GM12878 (cell line): ENCODE measurements at regions not wholly inside any gene's neighbourhood (a gene's known extent, or its start where the extent isn't known, plus 50 kb on each side); places are given as distances from the start of the nearest gene placed in this dataset.

Source experiments
- ATF2 ChIP-seq: IDR thresholded peaks from 2 replicates; pipeline ENCODE4 v1.6.1; 2012; ENCODE audit warnings: low read length, inconsistent platforms
- ATF3 ChIP-seq: IDR thresholded peaks from 2 replicates; pipeline ENCODE4 v1.6.1; 2011; ENCODE audit warnings: low read depth, mild to moderate bottlenecking, low read length, moderate library complexity, borderline replicate concordance; ENCODE audit errors: extremely low read depth
- BCL11A ChIP-seq: IDR thresholded peaks from 2 replicates; pipeline ENCODE4 v1.6.1; 2011; ENCODE audit warnings: low read depth, low read length
- CHD1 ChIP-seq: IDR thresholded peaks from 2 replicates; pipeline ENCODE4 v1.6.1; 2012; ENCODE audit warnings: low read depth, low read length, improper control_type of control experiment
- CHD4 ChIP-seq: fragments of 200-600 bp; sonication (generic); IDR thresholded peaks from 2 replicates; pipeline ENCODE4 v1.6.1; 2016; ENCODE audit warnings: mild to moderate bottlenecking
- EP300 ChIP-seq, 2 experiments: fragments of 150-350 bp in 1 of 2; IDR thresholded peaks; 2 replicates each; pipeline ENCODE4 v1.6.1; 2011 to 2012; ENCODE audit warnings: low read depth in 2 of 2, low read length in 2 of 2, borderline replicate concordance in 1 of 2, improper control_type of control experiment in 1 of 2, inconsistent platforms in 1 of 2; ENCODE audit not compliant: control insufficient read depth in 1 of 2
- FOXK2 ChIP-seq: fragments of 450-650 bp; IDR thresholded peaks from 2 replicates; pipeline ENCODE4 v1.6.1; 2017; ENCODE audit warnings: mild to moderate bottlenecking, moderate library complexity
- IKZF2 ChIP-seq, 2 experiments: fragments of 450-650 bp; IDR thresholded peaks; 2 replicates each; pipeline ENCODE4 v1.6.1; 2017; ENCODE audit warnings: mild to moderate bottlenecking in 2 of 2, moderate library complexity in 2 of 2
- LARP7 ChIP-seq: fragments of 450-650 bp; IDR thresholded peaks from 2 replicates; pipeline ENCODE4 v1.6.1; 2017; ENCODE audit warnings: mild to moderate bottlenecking
- MAX ChIP-seq: IDR thresholded peaks from 2 replicates; pipeline ENCODE4 v1.6.1; 2012; ENCODE audit warnings: low read depth, low read length, improper control_type of control experiment
- MYC ChIP-seq: IDR thresholded peaks from 2 replicates; pipeline ENCODE4 v1.6.1; 2011; ENCODE audit warnings: mild to moderate bottlenecking, low read length, moderate library complexity, inconsistent platforms; ENCODE audit not compliant: insufficient read depth, insufficient replicate concordance, insufficient read length, severe bottlenecking
- PKNOX1 ChIP-seq: fragments of 450-650 bp; IDR thresholded peaks from 2 replicates; pipeline ENCODE4 v1.6.1; 2016; ENCODE audit warnings: mild to moderate bottlenecking
- POLR2AphosphoS2 ChIP-seq: IDR thresholded peaks from 2 replicates; pipeline ENCODE4 v1.6.1; 2011; ENCODE audit warnings: low read depth, mild to moderate bottlenecking, low read length, improper control_type of control experiment, moderate library complexity
- POU2F2 ChIP-seq: IDR thresholded peaks from 3 replicates; pipeline ENCODE4 v1.6.1; 2011; ENCODE audit warnings: low read depth, mild to moderate bottlenecking, low read length, borderline replicate concordance
- RAD21 ChIP-seq: IDR thresholded peaks from 2 replicates; pipeline ENCODE4 v1.6.1; 2011; ENCODE audit warnings: mild to moderate bottlenecking, low read depth, low read length, moderate library complexity; ENCODE audit not compliant: insufficient read depth
- RELA ChIP-seq: fragments of 450-650 bp; IDR thresholded peaks from 2 replicates; pipeline ENCODE4 v1.8.0; 2014; ENCODE audit warnings: borderline replicate concordance; ENCODE audit not compliant: partially characterized antibody
- SMAD5 ChIP-seq: IDR thresholded peaks from 2 replicates; pipeline ENCODE4 v1.6.1; 2016; ENCODE audit warnings: antibody characterized with exemption, low read depth
- SREBF2 ChIP-seq: IDR thresholded peaks from 2 replicates; pipeline ENCODE4 v1.6.1; 2012; ENCODE audit warnings: mild to moderate bottlenecking, low read length
- TAF1 ChIP-seq: IDR thresholded peaks from 2 replicates; pipeline ENCODE4 v1.6.1; 2011; ENCODE audit warnings: mild to moderate bottlenecking, low read depth, low read length, borderline replicate concordance
- ZNF207 ChIP-seq: fragments of 450-650 bp; IDR thresholded peaks from 2 replicates; pipeline ENCODE4 v1.6.1; 2014; ENCODE audit warnings: antibody characterized with exemption, mild to moderate bottlenecking, borderline replicate concordance
- ZNF687 ChIP-seq: fragments of 450-650 bp; IDR thresholded peaks from 2 replicates; pipeline ENCODE4 v1.6.1; 2017; ENCODE audit warnings: mild to moderate bottlenecking, moderate library complexity

GRCh38 chr6:148677594-148678476 lies 69.0 kb upstream of the UST start (continued):
- TF ChIP-seq ATF3 (no peak), PKNOX1 (peak; percentile 59; the same call in 1 of the 2 replicates), CHD4 (no peak), POU2F2 (peak; percentile 50; the same call in 1 of the 3 replicates), EP300 (IDR thresholded peaks at IDR 0.05; ENCODE audit: borderline replicate concordance in 1 of 2, control insufficient read depth in 1 of 2, low read depth in 2 of 2, low read length in 2 of 2) (peak; percentile 74 to 90; a peak in 3 of 4 replicates), RAD21 (no peak), SREBF2 (no peak), RELA (no peak), LARP7 (no peak), CHD1 (no peak), SMAD5 (no peak), FOXK2 (no peak), ATF2 (peak; percentile 96), MAX (peak; percentile 57), ZNF687 (peak; percentile 25), POLR2AphosphoS2 (no peak), ZNF207 (no peak), MYC (no peak), TAF1 (no peak), BCL11A (peak; percentile 96), IKZF2 (IDR thresholded peaks at IDR 0.05) (peak; percentile 92)
